GM19035 (cell line): ENCODE measurements at regions not wholly inside any gene's neighbourhood (a gene's known extent, or its start where the extent isn't known, plus 50 kb on each side); places are given as distances from the start of the nearest gene placed in this dataset.
A peak's percentile ranks its signal among the peaks of the same experiment; 100 is the strongest.

Experiments
- ATAC-seq: cut with Tn5 transposase; IDR thresholded peaks from one replicate; pipeline ENCODE4 v1.9.1; 2021; ENCODE audit not compliant: unreplicated experiment

DNA sequence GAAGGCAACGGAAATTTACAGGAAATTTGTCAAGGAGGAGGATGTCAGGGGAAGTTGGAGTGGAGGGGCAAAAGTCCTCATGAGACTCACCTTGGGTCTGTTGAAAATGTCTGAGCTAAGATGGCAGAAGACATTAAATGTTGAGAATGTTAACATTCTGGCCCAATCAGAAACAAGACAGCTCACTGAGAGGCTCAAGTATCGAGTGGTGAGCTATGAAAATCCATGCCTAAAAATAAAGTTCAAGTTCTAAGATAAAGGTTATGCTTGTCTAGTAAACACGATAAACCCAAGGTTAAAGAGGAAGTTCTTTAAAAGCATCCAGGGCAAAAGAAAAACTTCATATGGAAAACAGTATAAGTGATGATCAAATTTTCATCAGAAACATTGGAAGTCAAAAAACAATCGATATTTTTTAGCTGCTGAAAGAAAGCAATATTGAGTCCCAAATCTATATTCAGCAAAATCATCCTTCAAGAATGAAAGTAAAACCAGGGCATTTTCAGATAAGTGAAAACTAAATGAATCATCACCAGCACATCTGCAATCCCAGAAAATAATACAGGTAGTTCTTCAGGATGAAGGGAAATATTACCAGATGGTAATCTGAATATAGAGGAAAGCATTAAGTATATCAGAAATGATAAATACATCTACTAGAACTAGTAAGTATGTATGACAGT is 462.4 kb downstream of the TLL1 start:
- no peak for ATAC-seq

DNA sequence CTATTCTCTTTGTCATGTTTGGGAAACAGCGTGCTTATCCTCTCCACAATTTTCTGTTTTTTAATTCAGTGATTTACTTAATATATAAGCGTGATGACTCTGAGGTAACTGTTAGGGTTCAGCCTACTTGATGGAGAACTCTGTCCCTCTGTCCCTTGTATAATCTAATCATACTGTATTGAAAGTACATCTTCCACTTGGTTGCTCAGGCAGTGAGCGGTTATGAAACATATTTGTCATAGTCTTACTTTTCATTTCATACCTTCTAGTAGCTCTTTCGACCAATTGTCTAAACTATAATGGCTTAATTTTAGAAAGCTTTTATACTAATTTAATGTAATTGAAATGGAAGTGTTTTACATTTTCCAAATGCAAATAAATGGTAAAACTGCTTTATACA is 469.0 kb downstream of the TLL1 start:
- ATAC-seq, result no peak

DNA sequence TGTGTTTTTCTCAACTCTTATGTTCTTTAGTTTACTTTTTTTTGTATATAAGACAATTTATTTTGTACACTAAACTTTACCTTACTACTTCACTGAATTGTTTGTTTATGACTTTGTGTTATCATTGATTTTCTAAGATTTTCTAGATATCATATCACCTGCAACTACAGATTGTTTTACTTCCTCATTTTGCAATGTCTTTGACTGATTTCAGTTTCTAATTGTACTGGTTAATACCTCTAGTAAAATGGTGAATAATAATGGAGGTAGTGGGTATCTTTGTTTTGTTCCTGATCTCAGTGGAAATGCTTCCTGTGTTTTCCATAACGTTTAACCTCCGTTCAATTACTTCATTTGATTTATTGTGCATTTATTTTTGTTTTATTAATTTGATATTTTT is 490.2 kb downstream of the TLL1 start:
- no peak for ATAC-seq

DNA sequence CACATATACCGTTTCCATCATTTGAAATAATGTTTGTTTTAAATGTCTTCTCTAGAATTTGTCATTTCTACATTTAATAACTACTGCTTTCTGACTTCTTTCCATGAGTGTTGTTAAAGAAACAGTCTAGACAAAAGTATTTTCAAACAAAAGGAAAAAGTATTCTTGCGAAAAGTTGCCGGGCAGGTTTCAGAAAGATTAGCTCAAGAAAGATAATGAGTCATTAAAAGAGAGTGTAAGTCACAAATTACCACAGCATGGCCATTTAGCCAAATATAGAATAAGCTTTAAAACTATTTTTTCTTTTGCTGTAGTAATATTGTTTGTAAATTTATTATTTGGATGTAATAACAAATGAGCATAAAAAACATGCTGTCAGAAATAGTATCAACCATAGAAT is 493.0 kb downstream of the TLL1 start:
- ATAC-seq, result no peak

DNA sequence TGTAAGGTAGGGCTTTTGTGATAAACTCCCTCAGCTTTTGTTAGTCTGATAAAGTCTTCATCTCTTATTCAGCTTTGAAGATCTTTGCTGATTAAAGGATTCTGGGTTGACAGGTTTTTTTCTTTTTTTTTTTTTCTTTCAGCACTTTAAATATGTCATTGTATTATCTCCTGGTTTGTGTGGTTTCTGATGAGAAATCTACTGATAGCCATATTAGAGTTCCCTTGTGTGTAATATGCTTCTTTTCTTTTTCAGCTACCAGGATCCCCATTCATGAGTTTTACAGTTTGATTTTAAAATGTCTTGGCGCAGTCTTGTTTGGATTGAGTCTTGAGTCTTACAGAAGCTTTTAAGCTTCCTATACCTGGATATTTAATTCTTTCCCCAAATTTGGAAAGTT is 504.5 kb downstream of the TLL1 start:
- ATAC-seq, result no peak

DNA sequence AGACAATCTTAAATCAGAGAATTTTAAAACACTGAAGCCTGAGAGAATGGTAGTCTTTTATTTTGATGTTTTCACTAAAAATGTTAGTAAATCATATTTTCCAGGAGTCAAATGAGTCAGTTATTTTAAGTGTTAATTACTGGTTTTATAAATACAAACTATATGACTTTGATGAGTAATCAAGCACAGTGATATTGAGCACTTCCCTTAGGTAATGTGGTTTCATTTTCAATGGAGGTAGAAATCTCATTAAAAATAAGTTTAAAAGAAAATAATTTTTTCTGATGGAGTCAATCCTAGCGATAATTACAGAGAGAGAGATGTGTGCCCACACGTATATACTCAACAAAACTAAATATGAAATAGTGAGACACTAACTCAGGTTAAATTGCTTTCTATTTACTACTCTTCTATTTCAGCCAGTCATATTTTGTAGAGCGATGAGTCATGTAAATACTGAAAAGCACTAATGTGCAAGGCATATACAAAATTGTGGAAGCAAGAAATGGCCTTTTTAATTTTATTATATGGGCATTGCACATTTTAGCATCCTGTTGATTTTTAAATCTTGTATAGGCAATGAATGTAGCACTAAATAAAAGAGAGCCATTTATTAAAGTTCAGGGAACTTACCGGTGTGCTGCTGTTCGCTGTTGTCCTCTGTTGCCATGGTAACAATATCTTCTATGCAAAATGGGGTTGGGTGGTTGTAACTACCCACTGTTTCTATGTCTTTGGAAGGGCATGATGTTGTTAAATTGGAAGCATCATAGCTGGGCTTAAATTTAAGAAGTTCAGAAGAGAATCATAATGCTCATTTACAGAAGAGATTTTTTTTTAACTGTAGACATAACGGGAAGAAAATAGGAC is 513.7 kb downstream of the TLL1 start:
- ATAC-seq, result peak; percentile 41

DNA sequence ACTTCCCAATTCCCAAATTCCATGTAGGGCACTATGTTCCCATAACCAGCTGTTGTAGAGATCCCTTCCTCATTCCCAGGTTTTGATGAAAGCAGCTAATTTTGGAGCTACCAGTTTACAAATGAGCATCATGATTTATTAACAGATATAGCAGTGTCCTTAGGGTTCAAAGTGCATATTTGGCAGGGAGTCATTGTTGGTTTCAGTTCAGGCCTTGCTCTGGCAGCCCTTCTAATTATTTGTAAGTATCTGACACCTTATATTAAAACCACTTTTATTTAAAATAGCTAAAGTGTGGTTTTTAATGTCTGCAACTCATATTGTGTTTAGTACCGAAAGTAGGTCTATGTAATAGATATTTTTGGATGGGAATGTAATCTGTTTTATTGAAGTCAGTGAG is 518.5 kb downstream of the TLL1 start:
- ATAC-seq, result no peak

DNA sequence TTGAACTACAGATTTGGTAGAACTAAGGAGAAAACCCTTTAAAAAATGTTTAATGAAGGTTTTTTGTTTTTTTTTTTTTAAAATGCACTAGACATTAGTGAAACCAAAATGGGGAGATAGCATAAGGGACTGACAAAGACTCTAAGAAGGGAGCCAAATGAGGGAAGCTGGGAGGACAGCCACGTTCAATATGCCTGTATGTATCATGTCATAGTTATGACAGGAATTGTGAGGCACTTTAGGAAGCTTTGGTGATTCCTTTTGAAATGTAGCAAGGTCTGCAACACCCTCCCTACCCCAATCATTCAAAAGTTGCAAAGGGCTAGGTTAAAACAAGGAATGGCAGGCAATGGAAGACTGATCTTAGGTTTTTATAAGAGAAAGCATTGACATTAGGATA is 526.0 kb downstream of the TLL1 start:
- no peak for ATAC-seq

DNA sequence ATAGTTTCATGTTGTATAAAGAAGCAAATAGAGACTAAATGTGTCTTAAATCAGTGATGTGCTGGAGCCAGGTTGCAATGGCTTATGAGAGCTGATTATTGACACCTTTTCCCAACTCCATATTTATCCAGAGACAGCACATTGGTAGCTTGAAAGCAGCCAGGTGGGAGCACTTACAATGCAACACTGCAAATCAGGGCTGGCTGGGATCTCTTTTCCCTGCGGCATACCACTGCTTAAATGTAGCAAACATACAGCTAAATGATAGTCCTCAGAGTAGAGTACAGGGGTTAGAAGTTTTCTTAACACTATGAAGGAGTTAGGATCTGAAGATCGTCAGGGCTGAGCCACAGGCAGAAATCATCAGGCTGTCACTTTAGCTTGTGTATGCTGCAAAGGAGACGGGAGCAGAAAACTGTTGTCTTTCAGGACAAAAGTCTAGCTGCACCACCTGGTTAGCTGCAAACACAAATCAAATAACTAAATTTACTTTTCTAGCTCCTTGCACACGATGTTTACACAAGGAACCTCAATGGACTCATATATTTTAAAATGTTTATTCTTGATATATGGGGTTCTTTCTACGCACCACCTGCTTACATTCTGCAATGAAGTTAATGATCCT is 527.3 kb downstream of the TLL1 start:
- ATAC-seq, result no peak

DNA sequence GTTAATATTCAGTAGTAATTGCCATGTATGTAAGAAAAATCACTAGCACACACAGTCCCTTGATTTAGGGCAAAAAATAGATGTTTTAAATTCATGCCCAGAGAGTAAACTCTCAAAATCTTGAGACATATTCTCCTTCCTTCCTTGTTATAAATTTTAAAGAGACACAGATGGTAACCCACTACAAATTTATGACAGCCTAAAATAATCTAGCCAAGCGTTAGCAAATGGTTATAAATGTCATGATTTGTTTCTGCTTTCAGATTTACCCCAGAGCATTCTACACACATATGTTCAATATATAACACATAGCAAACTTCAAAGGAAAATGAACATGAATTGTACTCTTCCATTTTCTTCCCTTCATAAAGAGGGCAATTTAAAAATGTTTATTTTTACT is 540.3 kb downstream of the TLL1 start:
- no peak for ATAC-seq

DNA sequence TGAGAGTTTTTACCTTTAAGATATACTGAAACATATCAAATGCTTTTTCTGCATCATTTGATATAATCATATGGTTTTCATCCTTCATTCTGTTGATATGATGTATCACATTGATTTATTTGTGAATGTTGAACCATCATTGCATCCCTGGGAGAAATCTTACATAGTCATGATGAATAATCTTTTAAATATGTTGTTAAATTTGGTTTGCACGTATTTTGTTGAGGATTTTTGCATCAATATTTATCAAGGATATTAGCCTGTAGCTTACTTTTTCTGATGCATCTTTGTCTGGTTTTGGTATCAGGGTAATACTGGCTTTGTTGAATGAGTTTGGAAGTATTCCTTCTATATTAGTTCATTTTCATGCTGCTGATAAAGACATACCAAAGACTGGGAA is 541.4 kb downstream of the TLL1 start:
- ATAC-seq, result no peak

DNA sequence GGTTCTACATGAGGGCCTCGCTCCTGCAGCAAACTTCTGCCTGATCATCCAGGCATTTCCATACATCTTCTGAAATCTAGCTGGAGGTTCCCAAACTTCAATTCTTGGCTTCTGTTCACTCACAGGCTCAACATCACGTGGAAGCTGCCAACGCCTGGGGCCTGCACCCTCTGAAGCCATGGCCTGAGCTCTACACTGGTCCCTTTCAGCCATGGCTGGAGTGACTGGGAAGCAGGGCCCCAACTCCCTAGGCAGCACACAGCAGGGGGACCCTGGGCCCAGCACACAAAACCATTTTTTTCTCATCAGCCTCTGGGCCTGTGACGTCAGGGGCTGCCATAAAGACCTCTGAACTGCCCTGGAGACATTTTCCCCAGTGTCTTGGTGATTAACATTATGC is 542.7 kb downstream of the TLL1 start:
- ATAC-seq, result no peak

DNA sequence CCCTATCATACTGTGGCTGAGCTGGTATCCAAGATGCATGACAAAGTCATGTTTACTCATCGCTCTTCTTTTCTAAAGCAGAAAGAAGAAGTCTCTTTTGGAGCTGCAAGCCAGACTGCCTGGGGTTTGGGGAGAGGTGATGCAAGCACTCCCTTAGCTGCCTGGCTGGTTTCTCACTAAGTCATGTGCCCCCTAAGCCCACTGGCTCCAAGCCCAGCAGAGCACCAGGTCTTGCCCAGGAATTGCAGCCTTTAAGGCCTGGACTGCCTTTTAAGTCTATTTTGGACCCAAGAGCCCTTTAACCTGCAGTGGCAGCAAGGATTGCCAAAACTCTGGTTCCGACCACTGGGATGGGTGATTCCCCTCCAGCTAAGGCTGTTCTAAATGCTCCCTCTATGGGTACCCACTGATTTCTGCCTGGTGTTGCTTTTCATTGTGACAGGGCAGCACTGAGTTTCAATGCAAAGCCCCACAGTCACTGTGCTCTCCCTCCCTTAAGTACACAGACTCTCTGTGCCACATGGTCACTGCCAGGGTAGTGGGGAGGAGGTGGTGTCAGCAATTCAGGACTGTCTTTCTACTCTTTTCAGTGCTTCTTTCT is 548.6 kb downstream of the TLL1 start:
- no peak for ATAC-seq

DNA sequence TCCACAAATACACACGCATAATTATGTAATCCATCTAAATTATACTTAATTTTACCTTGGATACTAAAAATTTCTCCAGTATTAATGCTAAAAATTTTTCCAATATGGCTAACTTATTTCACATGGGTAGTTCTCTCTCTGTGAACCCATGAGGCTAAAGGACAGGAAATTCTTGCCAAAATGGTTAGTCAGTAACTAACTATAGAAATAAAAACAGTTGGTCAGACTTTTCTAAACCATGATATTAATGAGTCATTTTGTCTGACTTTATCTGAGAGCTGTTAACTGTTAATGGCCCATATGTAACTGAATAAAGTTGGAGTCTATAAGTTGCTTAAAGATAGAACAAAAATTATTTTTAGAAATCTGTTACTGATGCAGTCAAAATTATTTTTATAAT is 549.4 kb downstream of the TLL1 start:
- ATAC-seq, result no peak

DNA sequence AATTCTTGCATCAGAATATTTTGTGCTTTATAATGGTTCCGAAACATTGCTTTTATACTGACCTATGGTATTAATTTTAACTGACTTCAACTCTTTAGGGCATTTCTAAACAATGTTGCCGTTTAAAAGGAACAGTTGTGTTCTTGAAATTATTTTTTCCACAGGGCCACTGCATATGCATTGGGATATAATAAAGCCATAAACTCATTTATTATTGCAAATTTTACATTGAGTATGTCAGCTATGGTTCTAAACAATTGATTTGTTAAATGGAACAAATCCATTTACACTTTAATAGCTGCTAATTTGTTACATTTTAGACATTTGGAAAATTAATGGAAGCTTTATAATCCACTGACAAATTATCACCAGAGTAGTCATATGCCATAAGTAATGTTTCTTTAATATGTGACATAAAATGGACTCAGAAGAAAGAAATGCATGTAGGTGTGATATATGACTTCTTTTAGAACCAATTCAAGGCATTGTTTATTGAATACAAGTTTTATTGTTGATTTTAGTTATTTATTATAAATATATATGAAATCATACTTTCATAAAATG is 553.3 kb downstream of the TLL1 start:
- ATAC-seq, result no peak

DNA sequence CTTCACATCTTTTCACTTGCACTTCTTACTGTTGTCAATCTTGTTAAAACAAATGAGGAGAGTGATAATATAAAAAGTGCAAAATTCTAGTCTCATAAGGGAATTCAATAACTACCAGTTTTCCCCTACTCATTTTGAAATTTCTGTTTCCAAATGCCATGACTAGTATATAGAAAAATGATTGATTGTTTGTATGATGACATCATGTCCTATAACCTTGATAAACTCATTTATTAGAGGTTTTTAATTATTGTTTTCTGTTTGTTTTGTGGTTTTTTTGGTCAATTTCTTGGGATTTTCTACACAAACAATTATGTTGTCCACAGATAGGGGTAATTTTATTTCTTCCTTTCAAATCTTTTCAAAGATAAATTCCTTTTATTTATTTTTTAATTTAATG is 559.1 kb downstream of the TLL1 start:
- no peak for ATAC-seq

DNA sequence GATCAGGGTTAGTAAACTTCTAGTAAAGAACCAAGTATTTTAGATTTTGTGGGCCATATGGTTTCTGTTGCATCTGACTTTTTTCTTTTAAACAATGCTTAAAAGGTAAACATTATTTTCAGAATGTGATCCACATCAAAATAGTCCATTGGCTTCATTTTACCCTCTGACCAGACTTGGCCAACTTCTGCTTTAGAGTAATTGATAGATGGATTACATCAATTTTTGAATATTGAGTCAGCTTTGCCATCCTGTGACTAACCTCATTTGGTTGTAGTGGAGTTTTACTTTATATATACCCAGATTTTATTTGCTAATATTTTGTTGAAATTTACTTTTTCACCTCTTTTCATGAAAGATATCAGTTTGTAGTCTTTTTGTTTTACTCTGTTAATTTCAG is 559.8 kb downstream of the TLL1 start:
- ATAC-seq, result no peak

DNA sequence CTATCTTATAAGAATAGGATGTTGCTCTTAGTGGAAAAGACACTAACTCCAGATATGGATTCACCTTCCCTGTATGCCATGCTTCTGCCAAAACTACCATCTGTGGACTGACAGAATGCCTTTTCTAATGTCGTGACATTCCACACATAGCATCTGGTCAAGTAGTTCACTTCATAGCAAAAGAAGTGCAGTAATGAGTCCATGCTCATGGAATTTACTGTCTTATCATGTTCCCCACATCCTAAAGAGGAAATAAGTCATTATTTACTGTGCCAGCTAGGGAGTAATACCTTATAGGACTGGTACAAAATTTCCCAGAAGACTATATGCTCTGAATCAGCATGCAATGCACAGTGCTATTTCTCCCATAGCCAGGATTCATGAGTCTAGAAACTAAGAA is 562.4 kb downstream of the TLL1 start:
- ATAC-seq, result no peak

DNA sequence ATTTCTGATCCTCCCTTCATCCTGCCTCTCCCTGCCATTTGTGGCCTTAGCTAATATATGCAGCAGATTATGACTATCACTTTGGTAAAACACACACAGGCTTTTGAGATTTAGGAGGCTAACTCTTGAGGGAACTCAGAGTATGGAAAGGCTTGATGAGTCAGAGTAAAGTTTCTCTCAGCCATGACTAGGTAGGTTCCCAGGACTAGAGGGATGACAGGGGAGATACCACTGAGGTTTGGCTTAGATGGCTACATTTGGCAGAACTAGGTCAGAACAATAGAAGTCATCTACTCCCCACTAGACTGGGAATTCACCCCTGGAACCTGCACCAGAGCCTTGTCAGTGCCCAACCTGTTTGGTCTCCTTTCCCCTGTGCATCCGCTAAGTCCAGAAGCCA is 585.7 kb downstream of the TLL1 start:
- ATAC-seq, result no peak

DNA sequence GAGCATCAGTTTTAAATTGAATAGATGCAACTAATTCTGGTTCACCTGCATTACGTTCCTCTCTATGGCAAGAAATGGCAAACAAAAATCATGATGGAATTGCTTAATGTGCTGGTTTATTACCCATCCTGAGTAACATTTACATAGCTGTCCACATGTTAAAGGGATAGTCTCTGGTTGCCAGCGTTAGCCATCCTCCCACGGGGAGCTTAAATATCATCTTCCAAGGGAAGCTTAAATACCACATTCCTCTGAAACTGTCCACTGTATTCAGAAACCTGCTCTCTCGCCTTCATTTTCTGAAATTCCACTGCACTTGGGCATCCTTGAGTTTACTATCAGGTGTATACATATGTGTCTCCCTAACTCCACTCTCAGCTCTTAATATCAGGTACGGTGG is 586.6 kb downstream of the TLL1 start:
- no peak for ATAC-seq

DNA sequence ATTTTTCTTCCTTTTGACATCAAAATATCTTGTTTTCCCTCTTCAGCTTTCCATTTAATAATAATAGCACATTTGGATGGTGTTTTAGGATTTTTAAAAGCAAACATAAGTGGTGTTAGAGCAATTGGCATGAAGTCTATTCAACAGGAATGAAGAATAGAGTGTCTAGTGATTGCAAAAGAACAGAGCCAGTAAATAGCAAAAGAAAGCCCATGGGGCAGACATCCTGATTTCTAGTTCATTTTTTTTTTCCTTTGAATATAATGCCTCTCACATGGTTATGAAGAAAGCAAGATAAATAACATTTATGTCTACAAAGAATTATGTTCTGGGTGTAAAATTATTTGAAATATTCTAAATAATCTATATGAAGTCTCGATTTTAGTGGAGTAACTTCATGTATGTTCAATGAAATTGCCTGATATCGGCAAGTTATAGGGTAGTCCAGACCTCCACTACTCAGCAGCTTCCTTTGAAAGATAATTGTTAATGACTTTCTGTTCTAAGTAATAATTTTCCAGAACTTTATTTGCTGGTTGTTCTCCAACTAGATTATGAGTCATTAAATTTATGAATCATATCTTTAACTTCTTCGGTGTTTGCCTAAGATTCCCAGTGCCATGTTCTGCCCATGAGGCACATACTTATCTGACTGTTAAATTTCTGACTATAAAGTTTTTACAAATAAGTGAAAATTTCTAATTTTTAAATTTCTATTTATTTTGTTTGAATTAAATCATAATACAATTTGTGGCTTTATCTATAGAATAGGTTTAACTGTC is 587.9 kb downstream of the TLL1 start:
- no peak for ATAC-seq
